ENCODE measurements at regions not wholly inside any gene's neighbourhood (a gene's known extent, or its start where the extent isn't known, plus 50 kb on each side); places are given as distances from the start of the nearest gene placed in this dataset.

DNA sequence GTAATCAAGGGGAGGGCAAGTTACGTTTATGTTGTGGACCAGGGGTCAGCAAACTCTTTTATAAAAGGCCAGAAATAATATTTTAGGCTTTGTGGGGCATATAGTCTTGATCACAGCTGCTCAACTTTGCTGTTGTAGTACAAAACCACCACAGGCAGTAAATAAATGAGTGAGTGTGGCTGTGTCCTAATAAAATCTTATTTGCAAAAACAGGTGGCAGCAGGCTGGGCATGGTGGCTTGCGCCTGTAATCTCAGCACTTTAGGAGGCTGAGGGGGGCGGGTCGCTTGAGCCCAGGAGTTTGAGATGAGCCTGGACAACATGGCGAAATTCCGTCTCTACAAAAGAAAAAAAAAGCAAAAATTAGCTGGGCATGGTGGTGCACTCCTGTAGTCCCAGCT is 57.9 kb upstream of the NUP160 start:
- TF ChIP-seq, protein P1, sequence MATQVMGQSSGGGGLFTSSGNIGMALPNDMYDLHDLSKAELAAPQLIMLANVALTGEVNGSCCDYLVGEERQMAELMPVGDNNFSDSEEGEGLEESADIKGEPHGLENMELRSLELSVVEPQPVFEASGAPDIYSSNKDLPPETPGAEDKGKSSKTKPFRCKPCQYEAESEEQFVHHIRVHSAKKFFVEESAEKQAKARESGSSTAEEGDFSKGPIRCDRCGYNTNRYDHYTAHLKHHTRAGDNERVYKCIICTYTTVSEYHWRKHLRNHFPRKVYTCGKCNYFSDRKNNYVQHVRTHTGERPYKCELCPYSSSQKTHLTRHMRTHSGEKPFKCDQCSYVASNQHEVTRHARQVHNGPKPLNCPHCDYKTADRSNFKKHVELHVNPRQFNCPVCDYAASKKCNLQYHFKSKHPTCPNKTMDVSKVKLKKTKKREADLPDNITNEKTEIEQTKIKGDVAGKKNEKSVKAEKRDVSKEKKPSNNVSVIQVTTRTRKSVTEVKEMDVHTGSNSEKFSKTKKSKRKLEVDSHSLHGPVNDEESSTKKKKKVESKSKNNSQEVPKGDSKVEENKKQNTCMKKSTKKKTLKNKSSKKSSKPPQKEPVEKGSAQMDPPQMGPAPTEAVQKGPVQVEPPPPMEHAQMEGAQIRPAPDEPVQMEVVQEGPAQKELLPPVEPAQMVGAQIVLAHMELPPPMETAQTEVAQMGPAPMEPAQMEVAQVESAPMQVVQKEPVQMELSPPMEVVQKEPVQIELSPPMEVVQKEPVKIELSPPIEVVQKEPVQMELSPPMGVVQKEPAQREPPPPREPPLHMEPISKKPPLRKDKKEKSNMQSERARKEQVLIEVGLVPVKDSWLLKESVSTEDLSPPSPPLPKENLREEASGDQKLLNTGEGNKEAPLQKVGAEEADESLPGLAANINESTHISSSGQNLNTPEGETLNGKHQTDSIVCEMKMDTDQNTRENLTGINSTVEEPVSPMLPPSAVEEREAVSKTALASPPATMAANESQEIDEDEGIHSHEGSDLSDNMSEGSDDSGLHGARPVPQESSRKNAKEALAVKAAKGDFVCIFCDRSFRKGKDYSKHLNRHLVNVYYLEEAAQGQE (IDR thresholded peaks at IDR 0.05; ENCODE audit: insufficient read depth in 1 of 2, low read depth in 2 of 2, low read length in 1 of 2), result no peak
- no peak for TF ChIP-seq TCF7L2 (IDR thresholded peaks at IDR 0.05; ENCODE audit: low read depth, low read length)
- TF ChIP-seq, protein P2, sequence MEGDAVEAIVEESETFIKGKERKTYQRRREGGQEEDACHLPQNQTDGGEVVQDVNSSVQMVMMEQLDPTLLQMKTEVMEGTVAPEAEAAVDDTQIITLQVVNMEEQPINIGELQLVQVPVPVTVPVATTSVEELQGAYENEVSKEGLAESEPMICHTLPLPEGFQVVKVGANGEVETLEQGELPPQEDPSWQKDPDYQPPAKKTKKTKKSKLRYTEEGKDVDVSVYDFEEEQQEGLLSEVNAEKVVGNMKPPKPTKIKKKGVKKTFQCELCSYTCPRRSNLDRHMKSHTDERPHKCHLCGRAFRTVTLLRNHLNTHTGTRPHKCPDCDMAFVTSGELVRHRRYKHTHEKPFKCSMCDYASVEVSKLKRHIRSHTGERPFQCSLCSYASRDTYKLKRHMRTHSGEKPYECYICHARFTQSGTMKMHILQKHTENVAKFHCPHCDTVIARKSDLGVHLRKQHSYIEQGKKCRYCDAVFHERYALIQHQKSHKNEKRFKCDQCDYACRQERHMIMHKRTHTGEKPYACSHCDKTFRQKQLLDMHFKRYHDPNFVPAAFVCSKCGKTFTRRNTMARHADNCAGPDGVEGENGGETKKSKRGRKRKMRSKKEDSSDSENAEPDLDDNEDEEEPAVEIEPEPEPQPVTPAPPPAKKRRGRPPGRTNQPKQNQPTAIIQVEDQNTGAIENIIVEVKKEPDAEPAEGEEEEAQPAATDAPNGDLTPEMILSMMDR (IDR thresholded peaks at IDR 0.05), result no peak
- no peak for TF ChIP-seq SIN3A (IDR thresholded peaks at IDR 0.05; ENCODE audit: borderline replicate concordance, insufficient read depth, low read depth, low read length)
- TF ChIP-seq POLR2AphosphoS5 (IDR thresholded peaks at IDR 0.05; ENCODE audit: low read depth, low read length), result no peak
- H3K27ac ChIP-seq (ENCODE audit: low read length), result no peak overlapping the region
- BruUV-seq (replicated peaks), result no TSS peak
- intact Hi-C loops (cut with micrococcal nuclease; ENCODE audit: unreplicated experiment), result no loop called here
- DNase-seq (ENCODE audit: low read depth, low spot score) (no peak), ATAC-seq (no peak)
- no peaks in the 10 kb centered on the region for H3K36me3 ChIP-seq (ENCODE audit: control insufficient read depth, insufficient read depth, low read length)
- H3K27me3 ChIP-seq (ENCODE audit: control insufficient read depth, insufficient read depth, low read length), result no peaks in the 10 kb centered on the region
- no peak overlapping the region for H3K4me3 ChIP-seq (ENCODE audit: low read depth in 2 of 2, low read length in 2 of 2)
- in situ Hi-C loops (cut with HindIII; ENCODE audit: low pct_unique_long_range_greater_than_20kb, low sequenced_read_pairs), result no loop called here
- H3K9me3 ChIP-seq (ENCODE audit: control insufficient read depth, insufficient read depth, low read depth, low read length), result no peaks in the 10 kb centered on the region
- ChIA-PET CTCF (no interaction called here), POLR2A (interaction anchor here (0.6 kb wide), 1 partner anchor 40 kb away, joined by 8 read pairs; no protein-coding TSS in a partner anchor)
- H3K4me1 ChIP-seq (ENCODE audit: control insufficient read depth, insufficient read depth, low read length), result 0 out of 2 replicates have a peak, but pooled peaks cover 3% of the 10 kb centered on the region

DNA sequence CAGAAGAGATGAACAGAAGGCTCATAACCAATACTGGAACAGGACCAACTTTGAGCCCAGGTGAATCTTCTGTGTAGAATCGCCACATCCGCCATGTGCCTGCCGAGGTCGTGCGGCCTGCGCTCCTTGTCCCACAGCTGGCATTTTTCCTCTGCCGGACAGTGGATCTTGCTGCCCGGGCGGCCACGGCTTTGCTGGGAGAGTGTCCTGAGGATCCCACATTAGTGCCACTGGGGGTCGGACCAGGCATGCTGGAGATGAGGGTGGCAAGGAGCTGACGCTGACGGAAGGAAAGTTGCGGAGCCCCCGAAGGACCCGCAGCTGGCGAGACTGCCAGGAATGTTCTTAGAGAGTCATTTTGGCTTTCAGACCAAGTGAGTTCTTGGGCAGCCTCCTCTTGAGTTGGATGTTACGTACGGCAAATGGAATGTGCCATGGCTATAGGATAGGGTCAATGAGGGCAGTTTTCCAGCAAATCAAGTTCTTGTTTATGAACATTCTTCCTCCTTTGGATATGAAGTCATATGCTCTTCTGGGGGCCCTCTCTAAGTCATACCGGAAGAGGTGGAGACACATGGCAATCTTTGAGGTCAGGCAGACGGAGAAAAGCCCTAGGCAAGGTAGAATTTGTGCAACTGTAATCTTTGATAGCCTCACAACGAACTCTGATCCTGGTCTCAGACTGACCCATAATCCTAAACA is 57.4 kb upstream of the NUP160 start:
- TF ChIP-seq, protein P1 (IDR thresholded peaks at IDR 0.05; ENCODE audit: insufficient read depth in 1 of 2, low read depth in 2 of 2, low read length in 1 of 2), result no peak
- TF ChIP-seq POLR2AphosphoS5 (IDR thresholded peaks at IDR 0.05; ENCODE audit: low read depth, low read length) (no peak), SIN3A (IDR thresholded peaks at IDR 0.05; ENCODE audit: borderline replicate concordance, insufficient read depth, low read depth, low read length) (no peak), TCF7L2 (IDR thresholded peaks at IDR 0.05; ENCODE audit: low read depth, low read length) (no peak)
- TF ChIP-seq, protein P2 (IDR thresholded peaks at IDR 0.05), result no peak
- Histone ChIP-seq H3K36me3 (ENCODE audit: control insufficient read depth, insufficient read depth, low read length) (no peaks in the 10 kb centered on the region), H3K9me3 (ENCODE audit: control insufficient read depth, insufficient read depth, low read depth, low read length) (no peaks in the 10 kb centered on the region), H3K4me1 (ENCODE audit: control insufficient read depth, insufficient read depth, low read length) (0 out of 2 replicates have a peak, but pooled peaks cover 3% of the 10 kb centered on the region), H3K27ac (ENCODE audit: low read length) (no peak overlapping the region; the same call in 1 of the 2 replicates), H3K27me3 (ENCODE audit: control insufficient read depth, insufficient read depth, low read length) (no peaks in the 10 kb centered on the region), H3K4me3 (ENCODE audit: low read depth in 2 of 2, low read length in 2 of 2) (no peak overlapping the region)
- in situ Hi-C loops (cut with HindIII; ENCODE audit: low pct_unique_long_range_greater_than_20kb, low sequenced_read_pairs), result no loop called here
- DNase-seq (ENCODE audit: low read depth, low spot score) (no peak), ATAC-seq (no peak)
- CTCF ChIA-PET, result interaction anchor here (0.6 kb wide), 1 partner anchor 32 kb away, joined by 3 read pairs; no protein-coding TSS in a partner anchor
- intact Hi-C loops (cut with micrococcal nuclease; ENCODE audit: unreplicated experiment), result no loop called here
- no TSS peak for BruUV-seq (replicated peaks)
- POLR2A ChIA-PET, result interaction anchor here (0.6 kb wide), 1 partner anchor 40 kb away, joined by 8 read pairs; no protein-coding TSS in a partner anchor
